BLaER1 (cell line): ENCODE measurements at regions not wholly inside any gene's neighbourhood (a gene's known extent, or its start where the extent isn't known, plus 50 kb on each side); places are given as distances from the start of the nearest gene placed in this dataset.
A peak's percentile ranks its signal among the peaks of the same experiment; 100 is the strongest.
"Not testable (repeated sequence)": the region's sequence is repeated elsewhere in the genome, so short reads cannot be mapped to it uniquely, and the experiment has no call there.

Source experiments
- H3K27ac ChIP-seq: shearing (Covaris generic); formaldehyde crosslinking; 2 replicates; pipeline ENCODE4 v1.8.1; 2022
- H3K27me3 ChIP-seq: shearing (Covaris generic); formaldehyde crosslinking; 2 replicates; pipeline ENCODE4 v1.8.1; 2022
- H3K36me3 ChIP-seq: shearing (Covaris generic); formaldehyde crosslinking; 2 replicates; pipeline ENCODE4 v1.8.1; 2022
- H3K4me1 ChIP-seq: shearing (Covaris generic); formaldehyde crosslinking; 2 replicates; pipeline ENCODE4 v1.8.1; 2022
- H3K4me2 ChIP-seq: shearing (Covaris generic); formaldehyde crosslinking; 2 replicates; pipeline ENCODE4 v1.8.1; 2022
- H3K4me3 ChIP-seq: shearing (Covaris generic); formaldehyde crosslinking; 2 replicates; pipeline ENCODE4 v1.8.1; 2022
- H3K9ac ChIP-seq: shearing (Covaris generic); formaldehyde crosslinking; 2 replicates; pipeline ENCODE4 v1.8.1; 2022
- H3K9me3 ChIP-seq: shearing (Covaris generic); formaldehyde crosslinking; 2 replicates; pipeline ENCODE4 v1.8.1; 2022
- H4K20me1 ChIP-seq: shearing (Covaris generic); formaldehyde crosslinking; 2 replicates; pipeline ENCODE4 v1.8.1; 2022
- Cebpa-rat ChIP-seq: shearing (Covaris generic); IDR thresholded peaks from 2 replicates; pipeline ENCODE4 v1.8.1; 2022

- H3K4me2 ChIP-seq, result no peak overlapping the region
- no peak overlapping the region for H3K4me3 ChIP-seq
- H3K27me3 ChIP-seq, result no peaks in the 10 kb centered on the region
- H3K4me1 ChIP-seq, result no peaks in the 10 kb centered on the region
- no peak overlapping the region for H3K27ac ChIP-seq
- H4K20me1 ChIP-seq, result no peaks in the 10 kb centered on the region
- no peaks in the 10 kb centered on the region for H3K9me3 ChIP-seq
- H3K9ac ChIP-seq, result no peak overlapping the region
- H3K36me3 ChIP-seq, result no peaks in the 10 kb centered on the region
- no peak for TF ChIP-seq Cebpa-rat
Measured at GRCh38 chr1:81738875-81739274, 61.9 kb upstream of the ADGRL2 start.

- no peaks in the 10 kb centered on the region for H3K4me1 ChIP-seq
- no peak overlapping the region for H3K4me2 ChIP-seq
- no peak overlapping the region for H3K9ac ChIP-seq
- H3K36me3 ChIP-seq, result no peaks in the 10 kb centered on the region
- no peak overlapping the region for H3K27ac ChIP-seq
- no peak for TF ChIP-seq Cebpa-rat
- H3K27me3 ChIP-seq, result no peaks in the 10 kb centered on the region
- H3K9me3 ChIP-seq, result no peaks in the 10 kb centered on the region
- H3K4me3 ChIP-seq, result no peak overlapping the region
- no peaks in the 10 kb centered on the region for H4K20me1 ChIP-seq
Measured at GRCh38 chr1:81733480-81733879, 67.3 kb upstream of the ADGRL2 start.

- Histone ChIP-seq H3K4me2 (no peak overlapping the region), H3K36me3 (no peaks in the 10 kb centered on the region), H3K4me3 (no peak overlapping the region), H3K4me1 (no peaks in the 10 kb centered on the region), H3K9me3 (no peaks in the 10 kb centered on the region), H3K27ac (no peak overlapping the region), H3K27me3 (no peaks in the 10 kb centered on the region), H3K9ac (no peak overlapping the region), H4K20me1 (no peaks in the 10 kb centered on the region)
- no peak for TF ChIP-seq Cebpa-rat
Measured at GRCh38 chr1:81731989-81732388, 68.7 kb upstream of the ADGRL2 start.

GRCh38 chr1:81730881-81731280 lies 69.9 kb upstream of the ADGRL2 start:
- no peaks in the 10 kb centered on the region for H3K4me1 ChIP-seq

GRCh38 chr1:81730299-81730698 lies 70.4 kb upstream of the ADGRL2 start:
- H3K4me2 ChIP-seq, H3K4me1 ChIP-seq, H3K27ac ChIP-seq, H4K20me1 ChIP-seq, H3K9me3 ChIP-seq, H3K36me3 ChIP-seq, H3K27me3 ChIP-seq, H3K9ac ChIP-seq, H3K4me3 ChIP-seq: not testable (repeated sequence)

More at GRCh38 chr1:81730881-81731280, 69.9 kb upstream of the ADGRL2 start:
- Histone ChIP-seq H3K36me3 (no peaks in the 10 kb centered on the region), H3K9me3 (no peaks in the 10 kb centered on the region), H4K20me1 (no peaks in the 10 kb centered on the region), H3K27me3 (no peaks in the 10 kb centered on the region), H3K27ac (no peak overlapping the region), H3K4me3 (no peak overlapping the region), H3K9ac (no peak overlapping the region), H3K4me2 (no peak overlapping the region)
- TF ChIP-seq Cebpa-rat, result no peak

- Histone ChIP-seq H3K9ac (no peak overlapping the region), H3K4me3 (no peak overlapping the region), H3K4me1 (no peaks in the 10 kb centered on the region), H4K20me1 (no peaks in the 10 kb centered on the region), H3K27me3 (no peaks in the 10 kb centered on the region), H3K9me3 (no peaks in the 10 kb centered on the region), H3K4me2 (no peak overlapping the region), H3K36me3 (no peaks in the 10 kb centered on the region), H3K27ac (no peak overlapping the region)
- no peak for TF ChIP-seq Cebpa-rat
Measured at GRCh38 chr1:81729818-81730217, 70.9 kb upstream of the ADGRL2 start.

GRCh38 chr1:81729239-81729638 lies 71.5 kb upstream of the ADGRL2 start:
- Histone ChIP-seq H3K27me3 (no peaks in the 10 kb centered on the region), H3K36me3 (no peaks in the 10 kb centered on the region), H3K4me3 (no peak overlapping the region), H3K27ac (no peak overlapping the region), H3K9me3 (no peaks in the 10 kb centered on the region), H3K9ac (no peak overlapping the region), H3K4me1 (no peaks in the 10 kb centered on the region), H3K4me2 (no peak overlapping the region), H4K20me1 (no peaks in the 10 kb centered on the region)
- TF ChIP-seq Cebpa-rat, result no peak

- Histone ChIP-seq H3K4me2 (no peak overlapping the region), H3K9ac (no peak overlapping the region), H3K27me3 (no peaks in the 10 kb centered on the region), H3K4me1 (no peaks in the 10 kb centered on the region; the same call in 1 of the 2 replicates), H3K36me3 (no peaks in the 10 kb centered on the region), H3K27ac (no peak overlapping the region), H4K20me1 (no peaks in the 10 kb centered on the region), H3K9me3 (0 out of 2 replicates have a peak, but pooled peaks cover 4% of the 10 kb centered on the region), H3K4me3 (no peak overlapping the region)
- TF ChIP-seq Cebpa-rat, result no peak
Measured at GRCh38 chr1:81725823-81726222, 74.9 kb upstream of the ADGRL2 start.

GRCh38 chr1:81722631-81723328 lies 78.0 kb upstream of the ADGRL2 start:
- H3K27ac ChIP-seq, H3K9ac ChIP-seq, H3K9me3 ChIP-seq, H3K4me3 ChIP-seq, H3K4me1 ChIP-seq, H4K20me1 ChIP-seq, H3K27me3 ChIP-seq, H3K36me3 ChIP-seq: not testable (repeated sequence)
- peak overlapping the region; percentile 4; the same call in 1 of the 2 replicates for H3K4me2 ChIP-seq
- TF ChIP-seq Cebpa-rat, result peak; percentile 59

- H4K20me1 ChIP-seq, H3K4me3 ChIP-seq, H3K4me1 ChIP-seq, H3K36me3 ChIP-seq, H3K4me2 ChIP-seq, H3K27ac ChIP-seq, H3K27me3 ChIP-seq, H3K9me3 ChIP-seq, H3K9ac ChIP-seq: not testable (repeated sequence)
Measured at GRCh38 chr1:81720256-81720655, 80.5 kb upstream of the ADGRL2 start.

- no peaks in the 10 kb centered on the region for H3K27me3 ChIP-seq
- 0 out of 2 replicates have a peak, but pooled peaks cover 4% of the 10 kb centered on the region for H3K9me3 ChIP-seq
- no peak overlapping the region for H3K27ac ChIP-seq
- H3K36me3 ChIP-seq, result no peaks in the 10 kb centered on the region
- H4K20me1 ChIP-seq, result no peaks in the 10 kb centered on the region
- H3K4me2 ChIP-seq, result no peak overlapping the region
- no peak overlapping the region for H3K4me3 ChIP-seq
- no peak for TF ChIP-seq Cebpa-rat
- no peaks in the 10 kb centered on the region for H3K4me1 ChIP-seq
- H3K9ac ChIP-seq, result no peak overlapping the region
Measured at GRCh38 chr1:81717230-81717629, 83.5 kb upstream of the ADGRL2 start.
